ENCODE measurements at regions not wholly inside any gene's neighbourhood (a gene's known extent, or its start where the extent isn't known, plus 50 kb on each side); places are given as distances from the start of the nearest gene placed in this dataset.
A peak's percentile ranks its signal among the peaks of the same experiment; 100 is the strongest.

DNA sequence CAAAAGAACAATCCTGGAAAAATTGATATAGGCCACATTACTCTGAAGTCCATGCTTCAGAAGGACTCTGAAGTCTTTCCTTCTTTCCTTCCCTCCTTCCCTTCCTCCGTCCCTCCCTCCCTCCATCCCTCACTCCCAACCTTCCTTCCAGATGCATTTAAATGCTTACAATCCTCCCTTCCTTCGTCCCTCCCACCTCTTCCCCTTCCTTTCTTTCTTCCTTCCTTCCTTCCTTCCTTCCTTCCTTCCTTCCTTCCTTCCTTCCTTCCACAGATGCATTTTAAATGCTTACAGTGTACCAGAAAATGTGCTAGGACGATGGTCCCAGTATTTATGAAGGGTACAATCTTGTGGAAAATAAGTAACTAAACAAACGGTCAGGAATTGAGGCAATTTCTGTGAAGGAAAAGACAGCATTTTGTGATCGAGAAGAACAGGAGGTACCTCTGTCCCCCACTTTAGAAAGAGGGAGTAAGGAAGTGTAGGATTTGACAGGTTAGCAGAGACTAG is 181.3 kb upstream of the TUT7 start:
- TF ChIP-seq, protein P1, sequence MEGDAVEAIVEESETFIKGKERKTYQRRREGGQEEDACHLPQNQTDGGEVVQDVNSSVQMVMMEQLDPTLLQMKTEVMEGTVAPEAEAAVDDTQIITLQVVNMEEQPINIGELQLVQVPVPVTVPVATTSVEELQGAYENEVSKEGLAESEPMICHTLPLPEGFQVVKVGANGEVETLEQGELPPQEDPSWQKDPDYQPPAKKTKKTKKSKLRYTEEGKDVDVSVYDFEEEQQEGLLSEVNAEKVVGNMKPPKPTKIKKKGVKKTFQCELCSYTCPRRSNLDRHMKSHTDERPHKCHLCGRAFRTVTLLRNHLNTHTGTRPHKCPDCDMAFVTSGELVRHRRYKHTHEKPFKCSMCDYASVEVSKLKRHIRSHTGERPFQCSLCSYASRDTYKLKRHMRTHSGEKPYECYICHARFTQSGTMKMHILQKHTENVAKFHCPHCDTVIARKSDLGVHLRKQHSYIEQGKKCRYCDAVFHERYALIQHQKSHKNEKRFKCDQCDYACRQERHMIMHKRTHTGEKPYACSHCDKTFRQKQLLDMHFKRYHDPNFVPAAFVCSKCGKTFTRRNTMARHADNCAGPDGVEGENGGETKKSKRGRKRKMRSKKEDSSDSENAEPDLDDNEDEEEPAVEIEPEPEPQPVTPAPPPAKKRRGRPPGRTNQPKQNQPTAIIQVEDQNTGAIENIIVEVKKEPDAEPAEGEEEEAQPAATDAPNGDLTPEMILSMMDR (conservative IDR thresholded peaks at IDR 0.05; ENCODE audit: low read length): no peak
- DNase-seq (ENCODE audit: low read depth): no peak
- H3K4me3 ChIP-seq (ENCODE audit: low read length): no peak overlapping the region

DNA sequence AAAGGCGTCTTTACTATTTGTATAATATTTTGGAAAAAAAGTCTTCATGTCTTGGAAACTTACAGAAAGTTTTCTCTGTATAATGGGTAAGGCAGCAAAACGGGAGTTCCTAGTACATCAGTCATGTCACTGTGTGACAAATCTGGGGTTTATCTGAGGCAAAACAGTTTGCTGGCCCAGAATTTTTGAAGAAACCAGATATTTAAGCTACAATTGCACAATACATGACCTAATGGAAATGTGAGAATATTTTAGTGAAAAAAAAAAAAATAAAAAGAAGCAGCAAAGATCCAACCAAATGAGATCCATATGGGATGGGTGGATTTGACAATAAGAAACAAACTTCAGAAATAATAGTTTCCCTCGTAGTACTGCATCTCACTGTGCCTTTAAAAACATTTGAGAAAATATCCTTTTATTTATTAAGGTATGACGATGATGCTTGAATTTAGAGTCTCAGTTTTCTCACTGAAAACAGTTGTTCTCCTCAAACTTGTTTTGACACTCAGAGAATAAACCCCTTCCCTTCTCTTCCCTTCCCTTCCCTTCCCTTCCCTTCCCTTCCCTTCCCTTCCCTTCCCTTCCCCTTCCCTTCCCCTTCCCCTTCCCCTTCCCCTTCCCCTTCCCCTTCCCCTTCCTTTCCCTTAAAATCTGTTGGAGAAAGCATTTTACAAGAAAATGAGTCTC is 180.5 kb upstream of the TUT7 start:
- peak; percentile 96 for DNase-seq (ENCODE audit: low read depth)
- TF ChIP-seq, protein P1 (conservative IDR thresholded peaks at IDR 0.05; ENCODE audit: low read length): no peak

DNA sequence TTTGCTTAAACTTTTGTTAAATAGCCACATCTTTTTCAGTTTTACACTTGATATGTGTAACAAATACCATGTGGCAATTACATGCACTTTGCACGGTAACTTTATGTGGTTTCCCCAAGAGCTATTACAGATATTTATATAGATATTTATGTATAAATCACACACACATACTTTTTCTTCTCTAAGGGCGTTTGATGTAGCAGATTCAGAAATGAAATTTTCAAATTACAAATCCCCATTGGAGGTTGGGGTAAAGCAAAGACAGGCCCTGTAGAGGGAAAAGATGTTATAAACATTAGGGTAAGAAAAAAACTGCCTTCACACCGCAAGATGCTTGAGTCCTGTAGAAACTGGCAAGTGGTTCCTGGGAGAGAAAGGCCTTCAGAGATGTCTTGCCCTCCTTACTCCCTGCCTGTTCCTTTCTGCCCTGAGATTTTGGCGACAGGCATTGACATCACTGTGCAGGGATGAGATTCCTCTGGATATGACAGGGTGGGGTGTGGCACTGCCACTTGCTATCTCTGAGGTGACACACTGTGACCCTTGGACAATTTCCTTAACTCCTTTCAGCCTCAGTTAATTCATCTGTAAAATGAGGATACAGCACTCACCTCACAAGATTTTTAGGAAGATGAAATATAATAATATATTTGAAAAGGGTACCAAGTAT is 177.9 kb upstream of the TUT7 start:
- no peak overlapping the region for H3K4me3 ChIP-seq (ENCODE audit: low read length)
- TF ChIP-seq, protein P1 (conservative IDR thresholded peaks at IDR 0.05; ENCODE audit: low read length): no peak
- peak; percentile 71 for DNase-seq (ENCODE audit: low read depth)

More for the DNA sequence above, 180.5 kb upstream of the TUT7 start:
- no peak overlapping the region for H3K4me3 ChIP-seq (ENCODE audit: low read length)

DNA sequence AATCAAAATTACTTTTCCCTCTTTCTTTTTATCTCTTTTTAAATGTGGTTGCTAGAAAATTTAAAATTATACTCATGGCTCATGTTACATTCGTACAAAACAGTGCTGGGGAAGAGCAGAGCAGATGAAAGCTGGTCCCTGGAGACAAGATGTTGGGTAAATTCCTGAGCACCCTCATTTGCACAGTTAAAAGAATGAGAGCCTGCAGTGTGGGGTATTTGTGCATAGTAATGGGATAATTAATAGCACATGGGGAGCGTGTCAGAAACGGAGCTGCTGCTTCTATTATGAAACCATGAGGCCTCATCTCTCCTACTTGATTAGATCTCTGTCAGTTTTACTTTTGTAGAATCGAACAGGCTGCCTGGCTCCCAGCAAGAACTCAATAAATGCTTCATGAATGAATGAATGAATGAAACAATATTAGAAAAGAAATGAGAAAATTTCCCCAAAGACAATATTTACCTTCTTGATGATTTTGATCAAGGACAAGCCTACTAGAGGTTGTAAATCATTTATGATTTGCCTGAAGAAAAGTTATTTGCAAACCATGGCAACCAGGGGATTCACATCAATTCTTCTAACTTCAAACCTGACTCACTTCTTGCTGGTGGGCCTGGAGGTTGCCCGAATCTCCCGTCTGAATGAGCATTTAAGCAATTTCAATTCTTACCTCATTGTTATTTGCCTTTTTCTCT is 177.2 kb upstream of the TUT7 start:
- TF ChIP-seq, protein P1 (conservative IDR thresholded peaks at IDR 0.05; ENCODE audit: low read length): no peak
- DNase-seq (ENCODE audit: low read depth): peak; percentile 95
- no peak overlapping the region for H3K4me3 ChIP-seq (ENCODE audit: low read length)

DNA sequence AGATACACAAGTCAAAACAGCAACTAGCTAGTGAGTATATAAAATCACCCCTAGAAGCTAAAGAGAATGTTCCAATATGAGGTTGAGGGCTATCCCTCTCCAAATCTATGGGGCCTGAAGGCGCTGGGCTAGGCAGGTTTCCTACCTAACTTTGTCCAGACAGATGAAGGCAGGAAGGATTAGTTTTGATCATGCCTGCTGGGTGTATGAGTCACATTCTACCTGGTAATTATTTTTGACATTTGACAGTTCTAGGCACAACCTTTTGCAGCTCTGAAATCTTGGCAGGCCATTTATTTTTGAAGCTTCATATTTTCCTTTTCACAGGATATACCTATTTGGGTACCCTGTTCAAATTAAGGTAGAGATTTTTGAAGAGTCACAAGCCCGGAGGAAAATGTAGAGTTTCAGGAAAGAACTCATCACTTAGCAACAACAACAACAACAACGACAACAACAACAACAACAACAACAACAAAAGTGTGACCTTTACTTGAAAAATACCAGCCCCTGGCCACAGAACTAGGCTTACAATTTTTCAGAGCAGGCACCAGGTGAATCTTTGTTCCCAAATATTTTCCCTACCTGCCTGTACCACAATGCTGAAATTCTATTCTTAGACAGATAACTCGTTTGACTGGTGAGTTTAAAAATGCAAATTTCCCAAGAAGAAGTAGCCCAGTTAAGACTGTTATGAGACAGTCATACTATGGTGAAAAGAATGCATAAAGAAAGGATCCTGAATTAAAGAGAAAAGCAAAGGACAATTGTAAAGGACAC is 175.5 kb upstream of the TUT7 start:
- no peak for DNase-seq (ENCODE audit: low read depth)
- TF ChIP-seq, protein P1 (conservative IDR thresholded peaks at IDR 0.05; ENCODE audit: low read length): no peak
- H3K4me3 ChIP-seq (ENCODE audit: low read length): no peak overlapping the region

DNA sequence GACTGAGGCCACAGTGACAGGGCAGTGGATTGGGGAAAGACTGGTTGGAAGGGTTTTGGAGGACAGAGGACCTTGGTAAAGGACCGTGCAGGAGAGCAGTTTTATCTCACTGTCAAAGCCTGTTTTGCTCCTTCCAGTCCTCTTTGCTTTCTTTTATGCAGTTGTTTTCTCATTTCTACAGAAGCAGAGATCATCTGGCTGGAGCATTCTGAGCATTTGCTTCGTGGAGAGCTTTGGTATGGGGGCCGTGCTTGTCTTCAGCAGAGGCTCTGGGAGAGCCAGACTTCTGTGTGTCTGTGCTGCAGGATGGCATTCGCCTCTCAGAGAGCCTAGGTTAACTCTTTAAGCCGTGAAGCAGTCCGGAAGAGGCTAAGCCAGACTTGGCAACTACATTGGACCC is 171.8 kb upstream of the TUT7 start:
- H3K4me3 ChIP-seq (ENCODE audit: low read length): no peak overlapping the region
- TF ChIP-seq, protein P1 (conservative IDR thresholded peaks at IDR 0.05; ENCODE audit: low read length): no peak
- no peak for DNase-seq (ENCODE audit: low read depth)
